Osteoblast (primary cell): ENCODE measurements at regions not wholly inside any gene's neighbourhood (a gene's known extent, or its start where the extent isn't known, plus 50 kb on each side); places are given as distances from the start of the nearest gene placed in this dataset.

Experiments used
- DNase-seq: peaks from one replicate; pipeline ENCODE4 v3.0.0; 2011; ENCODE audit warnings: low spot score, mixed read lengths; ENCODE audit not compliant: insufficient read length; ENCODE audit errors: missing footprints
- H2AFZ ChIP-seq: 2 replicates; pipeline ENCODE4 v1.6.0; 2011; ENCODE audit warnings: mild to moderate bottlenecking, low read length
- H3K27ac ChIP-seq: 2 replicates; pipeline ENCODE4 v1.5.1; 2011; ENCODE audit warnings: mild to moderate bottlenecking, low read depth, low read length, moderate library complexity
- H3K27me3 ChIP-seq: 2 replicates; pipeline ENCODE4 v1.6.0; 2012; ENCODE audit warnings: mild to moderate bottlenecking, control low read depth, inconsistent platforms, low read length, moderate library complexity; ENCODE audit not compliant: insufficient read depth
- H3K36me3 ChIP-seq: 2 replicates; pipeline ENCODE4 v1.5.1; 2011; ENCODE audit warnings: mild to moderate bottlenecking, low read length, control low read depth, moderate library complexity; ENCODE audit not compliant: insufficient read depth
- H3K4me1 ChIP-seq: 2 replicates; pipeline ENCODE4 v1.5.1; 2011; ENCODE audit warnings: mild to moderate bottlenecking, low read length, control low read depth, moderate library complexity; ENCODE audit not compliant: insufficient read depth
- H3K4me2 ChIP-seq: 2 replicates; pipeline ENCODE4 v1.6.0; 2011; ENCODE audit warnings: mild to moderate bottlenecking, low read length; ENCODE audit not compliant: insufficient read depth
- H3K4me3 ChIP-seq: fragments of 200-600 bp; sonication (generic); 3 replicates; pipeline ENCODE4 v1.5.1; 2012; ENCODE audit warnings: mild to moderate bottlenecking, low read length, inconsistent platforms; ENCODE audit not compliant: insufficient read depth
- H3K79me2 ChIP-seq: 2 replicates; pipeline ENCODE4 v1.6.0; 2012; ENCODE audit warnings: mild to moderate bottlenecking, low read length, control low read depth, inconsistent platforms; ENCODE audit not compliant: insufficient read depth
- H3K9me3 ChIP-seq: 2 replicates; pipeline ENCODE4 v1.5.1; 2011; ENCODE audit warnings: low read depth, low read length, control low read depth
- H4K20me1 ChIP-seq: 2 replicates; pipeline ENCODE4 v1.6.0; 2012; ENCODE audit warnings: mild to moderate bottlenecking, low read length, control low read depth; ENCODE audit not compliant: insufficient read depth
- CTCF ChIP-seq: IDR thresholded peaks from 2 replicates; pipeline ENCODE4 v1.5.1; 2011; ENCODE audit warnings: mild to moderate bottlenecking, low read depth, low read length, moderate library complexity; ENCODE audit errors: extremely low read depth

DNA sequence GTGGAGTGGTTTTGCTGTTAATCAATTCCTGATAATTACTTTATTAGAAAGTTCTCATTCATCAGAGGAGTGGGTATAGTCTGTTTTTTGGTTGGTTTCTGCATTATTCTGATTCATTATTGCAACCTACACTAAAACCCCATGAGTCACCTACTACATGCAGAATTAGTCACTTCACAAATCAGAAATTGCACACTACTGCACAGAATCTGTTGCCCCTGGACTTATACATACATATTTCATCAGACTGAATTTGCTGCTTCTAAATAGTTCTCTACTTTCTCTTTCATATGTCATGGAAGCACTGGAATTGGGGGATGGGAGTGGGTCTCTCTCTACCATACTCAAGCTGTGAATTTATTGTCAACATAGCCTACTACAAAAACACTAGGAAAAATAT lies 585.1 kb downstream of the DNAH5 start:
- Histone ChIP-seq H3K27ac (no peak overlapping the region), H3K4me3 (no peak overlapping the region)

GRCh38 chr5:13358342-13358741 lies 586.1 kb downstream of the DNAH5 start:
- Histone ChIP-seq H3K4me3 (no peak overlapping the region), H3K9me3 (peaks cover 2% of the 10 kb centered on the region), H3K27ac (no peak overlapping the region), H2AFZ (no peak overlapping the region), H3K4me2 (no peak overlapping the region), H3K27me3 (no peaks in the 10 kb centered on the region), H3K4me1 (no peaks in the 10 kb centered on the region), H4K20me1 (no peaks in the 10 kb centered on the region), H3K36me3 (no peaks in the 10 kb centered on the region), H3K79me2 (no peaks in the 10 kb centered on the region)
- no peak for DNase-seq
- TF ChIP-seq CTCF = no peak

More for the DNA sequence above, 585.1 kb downstream of the DNAH5 start:
- Histone ChIP-seq H4K20me1 (no peaks in the 10 kb centered on the region), H3K4me2 (no peak overlapping the region), H3K4me1 (no peaks in the 10 kb centered on the region), H3K9me3 (peaks cover 2% of the 10 kb centered on the region), H2AFZ (no peak overlapping the region), H3K27me3 (no peaks in the 10 kb centered on the region), H3K36me3 (no peaks in the 10 kb centered on the region), H3K79me2 (no peaks in the 10 kb centered on the region)
- DNase-seq = no peak
- no peak for TF ChIP-seq CTCF

GRCh38 chr5:13357929-13358328 lies 586.6 kb downstream of the DNAH5 start:
- DNase-seq = no peak
- no peaks in the 10 kb centered on the region for H3K36me3 ChIP-seq
- H3K9me3 ChIP-seq = peaks cover 2% of the 10 kb centered on the region
- H3K4me1 ChIP-seq = no peaks in the 10 kb centered on the region
- H3K79me2 ChIP-seq = no peaks in the 10 kb centered on the region
- H3K27me3 ChIP-seq = no peaks in the 10 kb centered on the region
- H3K4me3 ChIP-seq = no peak overlapping the region
- H3K27ac ChIP-seq = no peak overlapping the region
- H3K4me2 ChIP-seq = no peak overlapping the region
- H2AFZ ChIP-seq = no peak overlapping the region
- H4K20me1 ChIP-seq = no peaks in the 10 kb centered on the region
- no peak for TF ChIP-seq CTCF

DNA sequence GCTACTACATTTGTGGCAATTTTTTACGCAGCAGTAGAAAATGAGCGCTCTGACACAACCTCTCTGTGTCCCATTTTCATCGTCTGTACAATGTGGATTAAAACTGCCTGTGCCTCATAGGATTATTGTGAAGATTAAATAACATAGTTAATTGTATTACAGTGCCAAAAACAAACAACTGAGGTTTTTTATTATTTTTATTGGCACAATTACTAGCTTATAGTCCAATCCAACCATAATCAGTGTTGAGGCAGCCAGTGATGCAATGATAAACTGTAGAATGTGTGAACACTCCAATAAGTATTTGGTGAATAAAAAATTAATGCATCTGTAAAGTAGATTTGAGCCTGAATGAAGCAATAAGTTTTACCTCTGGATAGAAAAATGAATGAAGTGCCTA lies 588.3 kb downstream of the DNAH5 start:
- Histone ChIP-seq H4K20me1 (no peaks in the 10 kb centered on the region), H3K27ac (no peak overlapping the region), H3K9me3 (peaks cover 2% of the 10 kb centered on the region), H3K36me3 (no peaks in the 10 kb centered on the region), H3K27me3 (no peaks in the 10 kb centered on the region), H3K4me2 (no peak overlapping the region), H3K79me2 (no peaks in the 10 kb centered on the region), H3K4me3 (no peak overlapping the region), H3K4me1 (no peaks in the 10 kb centered on the region), H2AFZ (no peak overlapping the region)
- no peak for TF ChIP-seq CTCF
- DNase-seq = no peak
